ENCODE measurements at regions not wholly inside any gene's neighbourhood (a gene's known extent, or its start where the extent isn't known, plus 50 kb on each side); places are given as distances from the start of the nearest gene placed in this dataset.

GRCh38 chr10:111150691-111151090 lies 73.9 kb downstream of the ADRA2A start:
- TF ChIP-seq CTCF (IDR thresholded peaks at IDR 0.05), result no peak
- no peak for TF ChIP-seq POLR2A (IDR thresholded peaks at IDR 0.05)
